HG03025 (cell line): ENCODE measurements at regions not wholly inside any gene's neighbourhood (a gene's known extent, or its start where the extent isn't known, plus 50 kb on each side); places are given as distances from the start of the nearest gene placed in this dataset.

Experiments used
- ATAC-seq: cut with Tn5 transposase; IDR thresholded peaks from one replicate; pipeline ENCODE4 v1.9.1; 2021; ENCODE audit warnings: mild to moderate bottlenecking, moderate library complexity; ENCODE audit not compliant: unreplicated experiment, low FRiP score

DNA sequence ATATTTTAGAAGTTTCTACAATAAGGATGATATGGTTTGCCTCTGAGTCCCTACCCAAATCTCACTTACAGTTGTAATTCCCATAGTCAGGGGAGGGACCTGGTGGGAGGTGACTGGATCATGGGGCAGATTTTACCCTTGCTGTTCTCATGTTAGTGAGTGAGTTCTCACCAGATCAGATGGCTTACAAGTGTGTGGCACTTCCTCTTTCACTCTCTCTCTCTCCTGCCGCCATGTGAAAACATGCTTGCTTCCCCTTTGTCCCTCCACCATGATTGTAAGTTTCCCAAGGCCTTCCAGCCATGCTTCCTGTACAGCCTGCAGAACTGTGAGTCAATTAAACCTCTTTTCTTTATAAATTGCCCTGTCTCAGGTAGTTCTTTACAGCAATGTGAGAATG, 527.5 kb upstream of the ID4 start:
- ATAC-seq = no peak

DNA sequence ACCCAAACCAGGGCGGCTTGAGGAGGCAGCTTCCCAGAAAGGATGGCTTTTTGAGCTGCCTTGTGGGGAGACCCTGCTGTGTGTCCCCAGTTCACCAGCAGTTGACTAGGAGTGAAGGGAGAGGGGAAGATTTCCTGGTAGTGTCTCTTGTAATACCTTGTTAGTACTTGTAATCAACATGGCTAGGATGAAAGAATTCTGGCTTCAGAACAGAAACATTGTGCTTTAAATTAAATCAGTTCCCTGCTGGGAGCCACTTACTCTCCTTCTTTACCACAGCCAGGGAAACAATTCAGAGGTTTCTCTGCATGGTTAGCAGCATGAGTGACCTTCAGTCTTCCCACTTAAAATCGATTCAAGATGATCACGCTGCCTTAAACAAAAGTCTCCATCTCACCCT, 525.4 kb upstream of the ID4 start:
- ATAC-seq = no peak

DNA sequence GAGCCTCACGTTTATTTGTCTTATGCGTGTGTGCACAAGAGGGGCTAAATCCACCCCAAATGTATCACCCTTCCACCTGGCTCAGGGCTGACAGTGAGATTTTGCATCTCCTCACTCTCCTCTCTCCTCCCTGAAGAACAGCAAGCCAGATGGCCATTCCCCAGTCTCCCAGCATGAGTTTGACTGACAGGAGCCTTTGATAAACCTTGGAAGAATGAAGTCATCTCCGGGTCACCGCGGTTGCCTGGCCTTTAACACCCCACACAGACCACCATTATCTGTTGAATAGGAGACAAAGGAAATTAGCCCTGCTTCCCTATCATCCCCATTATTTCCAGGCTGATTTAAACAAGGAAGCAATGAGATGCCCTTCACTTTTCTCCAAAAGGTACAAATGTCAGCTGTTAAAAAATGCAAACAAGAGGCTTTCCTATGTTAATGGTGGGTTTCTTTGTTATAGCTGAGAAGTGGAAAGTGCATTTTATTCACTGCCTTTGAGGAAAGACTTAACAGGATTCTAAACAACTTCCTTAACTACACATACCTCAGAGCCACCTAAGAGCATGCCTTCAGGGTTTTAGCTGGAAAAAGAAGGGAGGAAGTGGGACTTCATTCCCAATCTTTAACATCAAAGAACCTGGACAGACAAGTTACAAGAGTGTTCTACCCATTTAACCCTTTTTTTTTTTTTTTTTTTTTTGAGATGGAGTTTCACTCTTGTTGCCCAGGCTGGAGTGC, 524.8 kb upstream of the ID4 start:
- ATAC-seq = no peak

DNA sequence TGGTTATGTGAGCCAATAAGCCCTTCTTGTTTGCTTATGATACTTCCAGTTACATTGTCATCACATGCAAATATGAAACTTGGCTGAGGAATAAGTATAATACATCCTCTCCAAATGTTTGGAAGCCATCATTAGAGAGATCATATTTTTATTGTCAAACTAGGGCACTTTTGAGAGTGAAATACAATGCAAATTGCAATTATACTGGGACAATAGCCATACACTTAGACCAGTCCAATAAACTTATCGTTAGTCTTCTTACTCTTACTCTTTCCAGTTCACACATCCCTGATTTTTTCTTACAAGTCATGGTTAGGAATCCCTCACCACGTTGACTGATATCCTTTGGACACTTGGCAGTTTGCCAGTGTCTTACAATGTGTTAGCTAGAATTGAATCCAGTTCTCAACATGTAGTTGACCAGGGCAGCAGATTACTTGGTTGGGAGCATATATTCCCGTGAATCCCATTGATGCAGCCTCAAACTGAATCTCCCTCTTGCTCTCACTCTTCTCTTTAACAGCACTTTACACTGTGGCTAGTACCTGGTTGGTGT, 519.7 kb upstream of the ID4 start:
- ATAC-seq = no peak

DNA sequence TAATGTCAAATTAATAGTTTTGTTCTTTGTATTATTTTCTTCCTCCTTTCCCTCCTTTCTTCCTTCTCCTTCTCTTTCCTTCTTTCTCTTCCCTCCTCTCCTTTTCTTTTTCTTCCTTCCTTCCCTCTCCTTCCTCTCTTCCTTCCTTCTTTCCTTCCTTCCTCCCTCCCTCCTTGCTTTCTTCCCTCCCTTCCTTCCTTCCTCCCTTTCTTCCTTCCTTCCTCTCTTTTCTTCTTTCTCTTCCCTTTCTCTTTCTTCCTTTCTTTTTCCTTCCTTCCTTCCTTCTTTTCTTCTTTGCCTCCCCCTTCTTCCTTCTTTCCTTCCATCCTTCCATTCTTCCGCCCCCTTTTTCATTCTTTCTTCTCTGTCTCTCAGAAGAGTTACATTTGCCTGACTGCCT, 518.2 kb upstream of the ID4 start:
- no peak for ATAC-seq

DNA sequence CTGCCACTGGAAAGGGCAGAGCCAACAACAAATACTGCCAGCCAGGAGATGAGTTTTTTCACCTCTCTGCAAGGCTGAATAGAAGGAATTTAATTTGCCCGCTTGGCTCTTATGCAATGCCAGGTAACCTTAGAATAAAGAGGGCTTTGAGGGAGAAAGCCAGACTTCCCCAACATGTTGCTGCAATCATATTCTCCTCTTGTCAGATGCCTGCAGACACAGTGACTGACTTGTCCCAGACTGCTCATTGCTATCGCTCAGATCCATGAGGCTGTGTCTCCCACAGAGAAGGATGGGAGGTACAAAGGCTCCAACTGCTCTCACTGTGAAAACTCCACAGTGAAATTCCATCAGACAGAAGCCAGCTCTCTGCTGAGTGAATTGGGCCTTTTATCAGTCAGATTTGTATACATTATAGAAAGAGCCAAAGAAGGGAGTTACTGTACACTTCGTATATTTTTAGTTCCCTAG, 517.0 kb upstream of the ID4 start:
- ATAC-seq = no peak

DNA sequence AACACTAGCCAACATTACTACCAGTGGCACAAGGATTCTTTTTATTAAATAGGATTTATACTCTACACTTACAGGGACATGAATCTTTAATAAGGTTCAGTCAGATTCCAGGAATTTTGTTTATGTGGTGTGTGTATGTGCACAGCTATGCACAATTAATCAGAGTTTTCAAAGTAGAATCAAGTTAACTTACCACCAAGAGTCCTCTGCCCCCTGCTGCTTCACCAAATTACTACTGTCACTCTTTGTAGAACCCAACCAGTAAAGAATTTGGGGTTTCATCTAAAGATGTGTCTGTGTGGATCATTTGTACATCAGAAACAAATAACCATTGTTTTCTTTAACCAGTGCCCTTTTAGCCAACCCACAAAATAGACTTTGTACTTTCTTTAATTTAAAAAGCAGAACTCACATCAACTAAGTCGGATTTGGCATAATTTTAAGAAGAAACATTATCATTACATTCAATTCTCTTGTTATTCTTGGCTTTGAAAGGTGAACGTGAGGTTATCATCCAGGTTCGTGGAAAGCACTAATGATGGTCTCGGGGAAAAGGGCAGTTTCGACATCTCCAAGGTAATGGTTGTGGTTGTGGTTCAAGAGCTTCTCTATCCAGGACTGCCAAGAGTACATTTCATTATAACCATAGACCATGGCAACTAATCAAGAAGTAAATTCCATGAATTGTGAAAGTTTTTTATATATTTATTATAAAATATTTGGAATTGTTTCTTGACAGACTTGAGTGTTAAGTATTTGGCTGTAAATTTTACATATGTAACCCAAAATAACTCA, 514.3 kb upstream of the ID4 start:
- no peak for ATAC-seq

DNA sequence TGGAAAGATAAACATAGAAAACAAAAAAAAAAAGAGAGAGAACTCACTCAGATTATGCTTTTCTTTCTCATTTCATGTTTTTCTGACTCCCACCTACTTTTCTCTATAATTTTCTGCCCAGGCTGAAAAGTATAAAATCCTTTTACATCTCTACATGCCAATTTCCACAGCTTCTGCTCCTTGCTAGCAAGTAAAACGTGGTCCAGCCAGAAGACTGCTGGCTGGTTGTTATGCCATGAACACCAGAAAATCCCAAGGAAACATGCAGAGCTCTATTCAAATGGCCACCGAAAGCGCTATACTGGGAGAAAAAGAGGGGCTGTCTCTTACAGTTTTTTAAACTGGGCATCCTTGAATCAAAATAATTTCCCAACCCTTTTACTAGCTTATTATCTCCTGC, 512.8 kb upstream of the ID4 start:
- ATAC-seq = no peak

DNA sequence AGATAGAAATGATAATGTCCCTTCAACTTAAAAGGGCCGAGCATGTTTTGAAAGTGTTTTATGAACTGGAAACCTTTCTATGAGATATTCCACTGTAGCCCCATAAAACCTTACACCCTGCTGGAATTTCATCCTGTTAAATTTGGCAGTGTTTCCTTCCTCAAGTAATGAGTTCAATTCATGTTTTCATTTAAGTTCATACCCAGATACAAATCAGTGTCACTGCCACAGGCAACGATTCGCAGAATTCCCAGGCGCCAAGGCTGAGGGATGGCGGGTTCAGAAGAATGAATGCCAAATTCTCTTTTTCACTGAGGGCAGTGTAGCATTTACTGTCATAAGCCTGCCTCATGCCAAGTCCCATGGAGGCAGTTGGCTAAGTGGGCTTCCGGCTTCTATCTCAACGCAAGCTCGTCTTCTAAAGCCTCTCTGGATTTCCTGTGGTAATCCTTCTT, 511.8 kb upstream of the ID4 start:
- no peak for ATAC-seq

DNA sequence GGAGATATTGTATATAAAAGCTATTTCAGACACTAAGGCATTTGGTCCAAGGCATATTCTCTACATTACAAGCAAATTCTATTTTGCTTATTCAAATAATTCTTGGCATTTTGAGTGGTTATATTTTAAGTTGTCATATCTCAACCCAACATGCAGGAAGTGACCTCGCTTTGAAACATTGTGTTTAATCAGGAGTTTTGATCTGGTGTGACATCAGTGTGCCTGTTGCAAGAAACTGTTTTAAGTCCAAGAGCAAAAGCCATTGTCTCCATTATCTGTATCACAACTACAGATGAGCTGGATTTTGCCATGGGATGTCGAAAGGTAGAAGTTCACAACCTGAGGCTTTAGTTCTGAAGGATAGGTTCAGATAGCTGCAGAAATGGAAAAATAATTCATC, 509.9 kb upstream of the ID4 start:
- ATAC-seq = no peak

DNA sequence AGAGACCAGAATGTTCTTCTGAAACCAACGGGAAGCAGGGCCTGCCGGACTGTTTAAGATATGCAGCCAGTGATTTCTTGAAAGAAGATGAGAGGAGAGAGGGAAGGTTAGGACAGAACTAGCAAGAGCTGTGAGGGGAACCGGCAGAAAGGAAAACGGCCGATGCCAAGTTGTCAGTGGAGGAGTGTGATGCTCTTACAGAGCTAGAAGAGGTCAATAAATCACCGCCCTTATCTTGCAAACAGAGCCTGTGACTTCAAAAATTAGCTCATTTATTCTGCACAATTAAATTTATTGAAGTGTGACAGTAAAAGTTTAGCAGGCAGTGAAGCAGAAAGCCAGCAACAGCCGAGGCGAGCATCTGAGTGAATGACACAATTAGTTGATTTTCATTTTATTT, 509.5 kb upstream of the ID4 start:
- no peak for ATAC-seq

DNA sequence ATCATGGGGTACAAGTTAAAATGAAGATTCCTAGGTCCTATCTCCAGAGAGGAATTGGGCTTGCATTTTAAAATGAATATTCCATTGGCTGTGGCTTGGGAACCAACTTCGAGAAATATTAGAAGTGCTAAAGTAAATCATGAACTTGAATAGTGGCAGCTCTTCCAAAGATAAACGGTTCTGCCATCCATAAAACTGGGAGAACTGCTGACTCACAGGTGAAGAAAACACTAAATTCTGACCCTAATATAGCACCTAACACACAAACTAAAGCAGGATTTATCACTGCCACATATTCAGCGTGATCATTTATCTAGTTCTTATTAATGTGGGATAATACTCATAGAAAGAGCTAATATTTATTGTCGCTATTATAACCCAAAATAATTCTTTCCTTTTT, 508.1 kb upstream of the ID4 start:
- ATAC-seq = no peak

DNA sequence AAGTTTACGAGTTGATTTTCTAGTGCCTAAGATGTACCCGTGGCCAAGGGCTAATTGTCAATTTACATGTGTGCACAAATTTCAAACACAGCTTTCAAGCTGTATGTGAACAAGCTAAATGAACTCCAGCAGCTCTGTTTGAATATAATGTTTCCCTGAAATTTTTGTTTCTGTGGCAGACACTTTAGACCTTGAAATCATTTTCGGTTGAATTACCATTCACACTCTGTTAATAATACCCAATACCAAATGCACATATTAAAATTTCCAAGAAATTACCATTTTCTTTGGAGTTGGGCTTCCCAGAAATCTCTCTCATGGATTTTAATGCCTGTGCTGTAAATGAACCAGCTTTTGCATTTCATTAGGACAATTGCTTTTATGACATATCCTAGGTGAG, 506.1 kb upstream of the ID4 start:
- no peak for ATAC-seq

DNA sequence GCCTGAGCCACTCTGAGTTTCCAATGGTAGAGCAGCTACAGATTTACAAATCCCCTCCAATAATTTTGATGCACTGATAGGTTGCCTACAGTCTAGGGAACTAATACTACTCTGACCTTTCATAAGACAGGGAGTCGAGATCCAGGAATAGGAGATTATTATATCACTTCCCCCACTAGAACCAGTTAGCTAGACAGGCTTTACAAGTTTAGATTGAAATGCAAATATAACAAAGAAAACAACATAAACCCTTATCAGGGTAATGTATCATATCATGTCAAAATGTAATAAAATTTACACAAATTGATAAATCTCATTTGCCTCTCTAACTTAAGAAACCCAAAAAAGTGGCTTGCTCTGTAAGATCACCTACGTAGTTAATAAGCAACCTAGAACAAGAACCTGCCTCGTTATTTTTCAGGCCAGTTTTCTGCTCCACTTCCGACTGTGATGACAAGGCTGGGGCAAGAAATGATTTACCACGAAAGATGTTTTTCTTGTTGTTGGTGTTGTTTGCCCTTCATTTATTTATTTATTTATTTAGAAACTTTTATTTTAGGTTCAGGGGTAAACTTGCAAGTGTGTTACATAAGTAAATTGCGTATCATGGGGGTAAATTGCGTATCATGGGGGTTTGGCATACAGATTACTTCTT, 504.2 kb upstream of the ID4 start:
- ATAC-seq = no peak

DNA sequence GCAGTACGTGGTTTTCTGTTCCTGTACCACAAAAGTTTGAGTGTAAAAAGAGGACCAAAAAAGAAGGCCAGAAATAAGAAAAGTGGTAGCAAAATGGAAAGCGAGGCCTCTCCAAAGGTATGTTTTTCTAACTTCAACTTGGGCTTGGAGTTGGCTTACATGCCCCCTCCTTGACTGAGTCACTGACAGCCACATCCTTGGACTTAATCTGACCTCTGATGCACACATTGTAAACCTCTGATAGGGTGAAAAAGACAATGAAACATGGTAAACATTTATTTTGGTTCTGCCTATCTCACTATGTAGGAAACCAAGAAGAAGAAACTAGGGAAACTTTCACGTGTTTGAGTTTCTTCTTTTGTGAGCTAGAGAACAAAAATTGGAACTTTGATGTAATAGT, 503.2 kb upstream of the ID4 start:
- ATAC-seq = no peak

DNA sequence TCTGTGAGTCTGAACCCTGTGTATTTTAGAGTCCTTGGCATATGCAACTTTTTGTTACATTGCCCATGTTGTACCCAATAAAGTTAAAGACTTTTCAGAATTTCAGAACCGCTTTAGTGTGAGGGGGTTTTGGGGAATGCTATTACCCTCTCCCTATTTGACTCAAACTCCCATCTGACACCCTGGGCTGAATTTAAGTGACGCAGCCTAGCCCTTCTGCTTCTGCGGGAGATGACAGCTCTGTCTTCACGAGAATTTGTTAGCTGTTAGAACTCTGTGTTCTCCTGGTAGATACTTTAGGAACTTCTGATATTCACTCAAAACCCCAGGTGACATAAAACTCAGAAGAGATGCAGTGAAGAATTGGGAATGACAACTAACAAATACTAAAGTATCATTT, 500.6 kb upstream of the ID4 start:
- no peak for ATAC-seq

DNA sequence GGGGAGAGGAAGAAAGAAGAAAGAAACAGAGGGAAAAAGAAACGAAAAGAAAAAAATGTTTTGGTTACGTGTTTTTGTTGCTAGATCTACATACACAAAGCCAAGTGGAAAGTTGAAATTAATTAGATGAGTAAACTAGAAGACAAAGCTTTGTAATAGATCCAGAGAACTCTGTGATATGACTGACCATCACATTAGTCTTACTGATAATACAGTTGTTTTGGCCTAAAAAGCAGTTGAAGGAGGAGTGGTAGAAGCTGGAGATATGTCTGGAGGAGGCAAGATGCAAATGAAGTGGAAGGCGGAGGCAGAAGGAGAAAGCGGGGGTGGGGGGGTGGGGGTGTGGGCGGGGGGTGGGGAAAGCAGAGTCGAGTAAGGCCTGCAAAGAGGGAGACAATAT, 500.1 kb upstream of the ID4 start:
- no peak for ATAC-seq

DNA sequence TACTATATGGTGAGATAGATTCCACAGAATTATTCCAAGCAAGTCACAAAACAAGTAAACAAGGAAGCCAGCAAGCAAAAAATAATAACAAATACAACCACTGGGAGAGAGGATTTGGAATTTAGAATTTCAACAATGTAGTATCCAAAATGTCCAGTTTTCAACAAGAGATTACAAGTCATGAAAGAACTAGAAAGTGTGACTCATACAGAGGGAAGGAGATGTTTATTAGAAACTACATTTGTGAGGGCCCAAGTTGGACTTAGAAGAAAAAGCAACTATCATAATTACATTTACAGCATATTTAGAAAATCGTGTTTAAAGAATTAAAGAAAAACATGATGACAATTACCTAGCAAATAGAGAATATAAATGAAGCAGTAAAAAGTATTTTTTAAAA, 494.6 kb upstream of the ID4 start:
- no peak for ATAC-seq

DNA sequence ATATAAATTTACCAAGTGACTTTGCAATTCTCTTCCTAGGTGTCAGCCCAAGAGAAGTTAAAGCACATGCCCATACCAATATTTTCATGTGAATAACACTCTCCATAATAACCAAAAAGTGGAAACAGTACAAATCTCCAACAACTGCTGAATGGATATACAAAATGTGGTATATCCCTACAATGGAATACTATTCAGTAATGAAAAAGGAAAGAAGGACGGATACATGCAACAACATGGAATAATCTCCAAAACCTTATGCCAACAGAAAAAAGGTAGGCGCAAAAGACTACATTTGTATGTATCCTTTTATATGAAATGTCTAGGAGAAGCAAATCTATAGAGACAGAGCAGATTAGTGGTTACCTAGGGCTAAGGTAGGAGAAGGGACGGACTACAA, 487.7 kb upstream of the ID4 start:
- ATAC-seq = no peak

DNA sequence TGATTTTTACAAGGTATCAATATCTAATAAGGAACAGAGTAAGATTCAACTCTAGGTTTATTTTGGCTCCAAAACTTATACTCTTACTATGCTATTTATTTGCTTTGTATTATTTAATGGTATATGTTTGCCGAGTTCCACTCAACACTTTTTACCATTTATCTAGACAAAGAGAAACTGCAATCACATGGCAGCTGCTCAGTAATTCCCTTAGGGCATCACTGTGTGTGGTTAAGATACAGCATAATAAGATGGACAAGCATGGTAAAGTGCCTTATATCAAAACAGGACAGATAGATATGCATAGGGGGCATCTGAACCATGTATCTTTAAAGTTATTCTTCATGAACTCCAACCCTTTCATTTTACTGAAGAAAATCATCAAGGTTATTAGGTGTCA, 483.0 kb upstream of the ID4 start:
- no peak for ATAC-seq

DNA sequence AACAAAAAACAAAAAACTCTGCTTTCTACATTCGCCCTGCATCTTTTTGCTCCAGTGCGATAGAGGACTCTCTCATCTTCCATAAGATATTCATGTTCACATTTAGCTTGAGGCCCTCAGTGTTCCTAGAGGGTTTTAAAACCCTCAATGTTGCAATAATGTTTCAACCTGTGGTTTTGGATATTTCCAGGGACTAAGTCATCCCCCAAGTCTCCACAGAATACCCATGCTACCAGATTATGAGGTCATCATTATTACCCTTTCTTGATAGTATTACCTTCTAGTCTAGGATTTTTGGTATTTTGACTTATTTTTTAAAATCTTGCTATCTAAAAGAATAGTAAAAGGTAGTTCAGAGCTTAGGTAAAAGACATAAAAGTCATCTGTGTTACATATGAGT, 480.5 kb upstream of the ID4 start:
- no peak for ATAC-seq
